22Rv1 (cell line): ENCODE measurements at regions not wholly inside any gene's neighbourhood (a gene's known extent, or its start where the extent isn't known, plus 50 kb on each side); places are given as distances from the start of the nearest gene placed in this dataset.

ENCODE experiments used
- H3K27ac ChIP-seq: fragments of 450-650 bp; 2 replicates; pipeline ENCODE4 v1.5.1; 2017
- CTCF ChIP-seq: fragments of 450-650 bp; IDR thresholded peaks from 2 replicates; pipeline ENCODE4 v1.5.1; 2017; ENCODE audit warnings: mild to moderate bottlenecking
- ZFX ChIP-seq: fragments of 450-650 bp; IDR thresholded peaks from 2 replicates; pipeline ENCODE4 v1.6.1; 2017; ENCODE audit warnings: antibody characterized with exemption, borderline replicate concordance

- TF ChIP-seq CTCF (no peak), ZFX (no peak)
- no peak overlapping the region for H3K27ac ChIP-seq
Observed at GRCh38 chr1:118785246-118785645, 202.9 kb downstream of the TBX15 start.

GRCh38 chr1:118783095-118783758, 204.9 kb downstream of the TBX15 start:
- H3K27ac ChIP-seq: no peak overlapping the region
- no peak for TF ChIP-seq CTCF

- TF ChIP-seq ZFX (no peak), CTCF (no peak)
- no peak overlapping the region for H3K27ac ChIP-seq
Observed at GRCh38 chr1:118773656-118774055, 214.5 kb downstream of the TBX15 start.

GRCh38 chr1:118767971-118768370, 220.2 kb downstream of the TBX15 start:
- TF ChIP-seq CTCF: no peak
- no peak for TF ChIP-seq ZFX
- H3K27ac ChIP-seq: no peak overlapping the region

GRCh38 chr1:118753976-118754375, 234.2 kb downstream of the TBX15 start:
- TF ChIP-seq CTCF: no peak
- no peak for TF ChIP-seq ZFX
- no peak overlapping the region for H3K27ac ChIP-seq

- TF ChIP-seq CTCF (no peak), ZFX (no peak)
- no peak overlapping the region for H3K27ac ChIP-seq
Observed at GRCh38 chr1:118751166-118751565, 237.0 kb downstream of the TBX15 start.

- TF ChIP-seq CTCF (no peak), ZFX (no peak)
- no peak overlapping the region for H3K27ac ChIP-seq
Observed at GRCh38 chr1:118744420-118744819, 243.7 kb downstream of the TBX15 start.
